ENCODE measurements at regions not wholly inside any gene's neighbourhood (a gene's known extent, or its start where the extent isn't known, plus 50 kb on each side); places are given as distances from the start of the nearest gene placed in this dataset.

GRCh38 chr7:49666764-49667163 is 106.7 kb upstream of the VWC2 start:
- Histone ChIP-seq H4K20me1 (no peaks in the 10 kb centered on the region), H3K9ac (no peak overlapping the region)
- no peak for TF ChIP-seq Cebpa-rat (IDR thresholded peaks at IDR 0.05)

GRCh38 chr7:49669285-49669684 is 104.2 kb upstream of the VWC2 start:
- H3K4me1 ChIP-seq = no peaks in the 10 kb centered on the region
- no peaks in the 10 kb centered on the region for H3K27me3 ChIP-seq
- no peaks in the 10 kb centered on the region for H3K36me3 ChIP-seq
- H3K4me2 ChIP-seq = no peak overlapping the region
- H3K4me3 ChIP-seq = no peak overlapping the region
- no peak for TF ChIP-seq Cebpa-rat (IDR thresholded peaks at IDR 0.05)
- no peak overlapping the region for H3K9ac ChIP-seq
- H3K9me3 ChIP-seq (replicated peaks in 1 of 11) = peaks cover 0 to 16% (median 8%) of the 10 kb centered on the region in 11 experiments; a peak in 9 of 22 replicates
- H3K27ac ChIP-seq = no peak overlapping the region
- no peaks in the 10 kb centered on the region for H4K20me1 ChIP-seq

More at GRCh38 chr7:49666764-49667163, 106.7 kb upstream of the VWC2 start:
- H3K4me3 ChIP-seq = no peak overlapping the region
- no peak overlapping the region for H3K4me2 ChIP-seq
- H3K27ac ChIP-seq = no peak overlapping the region
- H3K4me1 ChIP-seq = no peaks in the 10 kb centered on the region
- H3K27me3 ChIP-seq = no peaks in the 10 kb centered on the region
- no peaks in the 10 kb centered on the region for H3K36me3 ChIP-seq
- peaks cover 0 to 16% (median 8%) of the 10 kb centered on the region in 11 experiments; a peak in 9 of 22 replicates for H3K9me3 ChIP-seq (replicated peaks in 1 of 11)

GRCh38 chr7:49669692-49670260 is 103.7 kb upstream of the VWC2 start:
- H3K27ac ChIP-seq = no peak overlapping the region
- no peak overlapping the region for H3K9ac ChIP-seq
- peaks cover 0 to 16% (median 8%) of the 10 kb centered on the region in 11 experiments; a peak in 9 of 22 replicates for H3K9me3 ChIP-seq (replicated peaks in 1 of 11)
- H3K4me1 ChIP-seq = no peaks in the 10 kb centered on the region
- no peaks in the 10 kb centered on the region for H3K27me3 ChIP-seq
- H4K20me1 ChIP-seq = no peaks in the 10 kb centered on the region
- no peaks in the 10 kb centered on the region for H3K36me3 ChIP-seq
- no peak for TF ChIP-seq Cebpa-rat (IDR thresholded peaks at IDR 0.05)
- no peak overlapping the region for H3K4me2 ChIP-seq
- H3K4me3 ChIP-seq = no peak overlapping the region

GRCh38 chr7:49670991-49671390 is 102.4 kb upstream of the VWC2 start:
- Histone ChIP-seq H3K9ac (no peak overlapping the region), H4K20me1 (no peaks in the 10 kb centered on the region), H3K27me3 (no peaks in the 10 kb centered on the region), H3K9me3 (replicated peaks in 1 of 11) (peaks cover 0 to 16% (median 8%) of the 10 kb centered on the region in 11 experiments; a peak in 9 of 22 replicates), H3K36me3 (no peaks in the 10 kb centered on the region), H3K4me1 (no peaks in the 10 kb centered on the region), H3K4me2 (no peak overlapping the region), H3K27ac (no peak overlapping the region), H3K4me3 (no peak overlapping the region)
- TF ChIP-seq Cebpa-rat (IDR thresholded peaks at IDR 0.05) = no peak

GRCh38 chr7:49692516-49692915 is 80.9 kb upstream of the VWC2 start:
- Histone ChIP-seq H3K9ac (no peak overlapping the region), H4K20me1 (no peaks in the 10 kb centered on the region), H3K27ac (no peak overlapping the region), H3K4me3 (no peak overlapping the region), H3K9me3 (replicated peaks in 1 of 11) (no peaks in the 10 kb centered on the region), H3K36me3 (no peaks in the 10 kb centered on the region), H3K27me3 (no peaks in the 10 kb centered on the region), H3K4me1 (no peaks in the 10 kb centered on the region), H3K4me2 (no peak overlapping the region)
- no peak for TF ChIP-seq Cebpa-rat (IDR thresholded peaks at IDR 0.05)

GRCh38 chr7:49695971-49696370 is 77.5 kb upstream of the VWC2 start:
- no peak for TF ChIP-seq Cebpa-rat (IDR thresholded peaks at IDR 0.05)
- no peak overlapping the region for H3K4me2 ChIP-seq
- no peaks in the 10 kb centered on the region for H4K20me1 ChIP-seq
- no peaks in the 10 kb centered on the region for H3K36me3 ChIP-seq
- no peak overlapping the region for H3K9ac ChIP-seq
- no peak overlapping the region for H3K27ac ChIP-seq
- no peaks in the 10 kb centered on the region for H3K27me3 ChIP-seq
- no peaks in the 10 kb centered on the region; a peak in 2 of 22 replicates for H3K9me3 ChIP-seq (replicated peaks in 1 of 11)
- no peak overlapping the region for H3K4me3 ChIP-seq
- H3K4me1 ChIP-seq = peaks cover 0 to 7% (median 0%) of the 10 kb centered on the region in 10 experiments; a peak in 4 of 20 replicates

- TF ChIP-seq Cebpa-rat (IDR thresholded peaks at IDR 0.05) = no peak
- H3K36me3 ChIP-seq = no peaks in the 10 kb centered on the region
- H3K9ac ChIP-seq = no peak overlapping the region
- H3K27ac ChIP-seq = no peak overlapping the region
- H3K27me3 ChIP-seq = no peaks in the 10 kb centered on the region
- H3K9me3 ChIP-seq (replicated peaks in 1 of 11) = no peaks in the 10 kb centered on the region; a peak in 2 of 22 replicates
- no peak overlapping the region for H3K4me3 ChIP-seq
- peaks cover 5 to 28% (median 19%) of the 10 kb centered on the region in 10 experiments; a peak in 15 of 20 replicates for H3K4me1 ChIP-seq
- H3K4me2 ChIP-seq = no peak overlapping the region
- no peaks in the 10 kb centered on the region for H4K20me1 ChIP-seq
Measured at GRCh38 chr7:49700841-49701240, 72.6 kb upstream of the VWC2 start.

- Histone ChIP-seq H3K9me3 (replicated peaks in 1 of 11) (no peaks in the 10 kb centered on the region; a peak in 2 of 22 replicates), H3K4me3 (no peak overlapping the region), H4K20me1 (no peaks in the 10 kb centered on the region), H3K27ac (no peak overlapping the region), H3K4me2 (peak overlapping the region in 7 of 11 experiments; percentile 3 to 50 (median 37); a peak in 13 of 22 replicates), H3K27me3 (no peaks in the 10 kb centered on the region), H3K9ac (no peak overlapping the region), H3K4me1 (peaks cover 5 to 28% (median 19%) of the 10 kb centered on the region in 10 experiments; a peak in 15 of 20 replicates), H3K36me3 (no peaks in the 10 kb centered on the region)
- TF ChIP-seq Cebpa-rat (IDR thresholded peaks at IDR 0.05) = no peak
Measured at GRCh38 chr7:49702099-49702498, 71.3 kb upstream of the VWC2 start.

GRCh38 chr7:49703337-49703736 is 70.1 kb upstream of the VWC2 start:
- peak overlapping the region; percentile 4 to 50 (median 25); a peak in 16 of 22 replicates for H3K4me2 ChIP-seq
- no peak overlapping the region for H3K4me3 ChIP-seq
- peaks cover 5 to 28% (median 19%) of the 10 kb centered on the region in 10 experiments; a peak in 15 of 20 replicates for H3K4me1 ChIP-seq
- no peaks in the 10 kb centered on the region for H3K36me3 ChIP-seq
- H3K9ac ChIP-seq = no peak overlapping the region
- no peak overlapping the region for H3K27ac ChIP-seq
- no peaks in the 10 kb centered on the region for H3K27me3 ChIP-seq
- no peak for TF ChIP-seq Cebpa-rat (IDR thresholded peaks at IDR 0.05)
- no peaks in the 10 kb centered on the region for H4K20me1 ChIP-seq
- no peaks in the 10 kb centered on the region; a peak in 2 of 22 replicates for H3K9me3 ChIP-seq (replicated peaks in 1 of 11)

GRCh38 chr7:49703881-49704280 is 69.6 kb upstream of the VWC2 start:
- Histone ChIP-seq H3K36me3 (no peaks in the 10 kb centered on the region), H3K27me3 (no peaks in the 10 kb centered on the region), H4K20me1 (no peaks in the 10 kb centered on the region), H3K9me3 (replicated peaks in 1 of 11) (no peaks in the 10 kb centered on the region; a peak in 2 of 22 replicates), H3K4me3 (no peak overlapping the region), H3K4me1 (peaks cover 5 to 28% (median 19%) of the 10 kb centered on the region in 10 experiments; a peak in 15 of 20 replicates), H3K27ac (no peak overlapping the region), H3K9ac (no peak overlapping the region), H3K4me2 (peak overlapping the region in 7 of 11 experiments; percentile 4 to 50 (median 37); a peak in 10 of 22 replicates)
- no peak for TF ChIP-seq Cebpa-rat (IDR thresholded peaks at IDR 0.05)

Measured in BLaER1 treated with 17β-estradiol and CSF1 and Interleukin-3, amounts not matched to agents 10 nM and 100 nM (cell line).